NCI-H524 treated with DMSO at 0.1 percent for 48 hours (cell line): ENCODE measurements at regions not wholly inside any gene's neighbourhood (a gene's known extent, or its start where the extent isn't known, plus 50 kb on each side); places are given as distances from the start of the nearest gene placed in this dataset.
"Not testable (repeated sequence)": the region's sequence is repeated elsewhere in the genome, so short reads cannot be mapped to it uniquely, and the experiment has no call there.

ENCODE experiments used
- DNase-seq: peaks from one replicate; lab custom pipeline; 2025; lab: John Stamatoyannopoulos, UW

DNA sequence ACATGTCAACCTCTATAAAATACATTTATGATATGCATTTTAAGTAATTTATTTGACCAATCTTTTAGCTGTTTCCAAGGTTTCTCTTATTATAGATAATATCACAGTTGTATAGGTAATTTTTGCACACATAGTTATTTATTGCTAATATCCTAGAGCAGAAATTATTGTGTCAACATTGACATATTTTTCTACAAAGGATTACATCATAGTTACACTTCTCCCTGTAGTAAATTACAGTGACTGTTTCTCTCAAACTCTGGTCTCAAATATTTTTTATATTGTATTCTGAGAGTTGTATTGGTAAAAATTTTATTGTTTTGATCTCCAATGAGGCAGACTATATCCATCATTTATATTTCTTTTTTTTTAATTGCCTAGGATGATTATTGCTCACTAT, 714.4 kb upstream of the CDH6 start:
- DNase-seq: no peak

DNA sequence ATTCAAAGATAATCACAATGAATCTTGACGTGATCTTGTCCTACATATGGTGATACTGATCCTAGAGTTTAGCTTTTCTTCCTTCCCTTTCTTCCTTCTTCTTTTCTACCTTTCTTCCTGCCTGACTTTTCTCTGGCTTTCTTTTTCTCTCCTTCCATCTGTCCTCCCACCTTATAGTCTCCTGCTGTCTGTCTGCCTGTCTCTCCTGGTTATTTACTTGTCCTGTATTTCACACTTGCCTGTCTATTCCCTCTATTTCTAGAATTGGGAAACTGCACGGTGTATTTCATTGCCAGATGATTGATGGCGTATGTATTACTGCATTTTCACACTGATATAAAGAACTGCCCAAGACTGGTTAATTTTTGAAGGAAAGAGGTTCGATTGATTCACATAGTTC, 718.1 kb upstream of the CDH6 start:
- DNase-seq: no peak

DNA sequence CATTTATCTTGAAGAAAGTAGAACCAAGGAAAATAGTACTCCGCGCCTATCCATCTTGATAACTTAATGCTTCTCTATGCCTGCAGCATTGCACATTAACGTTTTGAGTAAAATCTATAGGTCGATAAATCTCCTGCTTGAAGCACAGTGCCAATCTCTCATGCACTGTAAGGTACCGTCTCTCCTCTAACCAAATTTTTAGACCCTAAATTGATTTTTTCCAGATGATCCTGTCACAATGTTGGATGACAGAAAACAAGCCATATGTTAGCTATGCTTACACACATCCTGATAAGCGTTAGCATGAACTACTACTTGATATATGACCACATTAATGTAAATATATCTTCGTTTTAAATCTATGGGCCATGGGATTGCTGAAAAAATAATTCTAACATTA, 723.8 kb upstream of the CDH6 start:
- DNase-seq: no peak

DNA sequence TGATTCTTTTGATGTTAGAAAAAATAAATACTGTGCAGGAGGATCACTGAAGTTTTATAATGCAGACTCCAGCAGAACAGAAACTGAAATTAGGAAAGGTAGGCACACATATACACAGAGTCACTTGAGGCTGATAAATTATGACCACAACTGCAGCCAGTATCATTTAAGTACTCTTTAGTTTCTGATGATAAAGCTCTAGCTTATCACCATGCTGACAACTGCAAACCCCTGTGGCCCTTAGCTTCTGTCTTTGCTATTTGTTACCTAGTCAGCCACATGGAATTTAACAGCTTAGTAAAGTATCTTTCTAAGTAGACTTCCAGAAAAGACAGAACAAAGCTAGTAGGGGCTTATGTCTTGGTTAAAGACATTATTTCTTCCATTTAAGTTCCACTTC, 734.8 kb upstream of the CDH6 start:
- no peak for DNase-seq

DNA sequence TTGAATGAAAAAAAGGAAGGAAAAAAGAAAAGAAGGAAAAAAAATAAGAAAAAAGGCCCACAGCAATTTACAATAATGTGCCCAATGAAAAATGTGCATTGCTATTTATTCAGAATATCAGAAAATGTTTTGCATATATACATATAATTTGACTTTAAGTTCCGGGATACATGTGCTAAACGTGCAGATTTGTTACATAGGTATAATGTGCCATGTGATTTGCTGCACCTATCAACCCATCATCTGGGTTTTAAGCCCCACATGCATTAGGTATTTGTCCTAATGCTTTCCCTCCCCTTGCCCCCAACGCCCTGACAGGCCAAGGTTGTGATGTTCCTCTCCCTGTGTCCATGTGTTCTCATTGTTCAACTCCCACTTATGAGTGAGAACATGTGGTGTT, 738.0 kb upstream of the CDH6 start:
- DNase-seq: not testable (repeated sequence)

DNA sequence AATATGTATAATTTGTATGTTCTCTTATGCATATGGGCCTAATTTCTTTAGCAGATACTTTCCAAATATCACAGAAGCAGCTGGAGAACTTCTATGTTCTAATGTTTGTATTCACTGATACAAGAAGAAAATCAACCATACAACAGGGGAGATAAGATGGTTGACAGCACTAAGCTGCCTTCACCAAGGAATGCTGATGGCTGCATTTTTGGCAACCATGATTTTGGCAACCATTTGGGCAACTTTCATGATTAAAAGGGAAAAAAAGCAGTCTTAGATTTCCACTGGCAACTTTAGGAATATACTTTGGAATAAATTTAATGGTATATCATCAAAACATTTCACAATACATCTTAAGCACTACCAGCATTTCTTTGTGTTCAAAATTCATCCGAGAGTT, 740.3 kb upstream of the CDH6 start:
- DNase-seq: no peak

DNA sequence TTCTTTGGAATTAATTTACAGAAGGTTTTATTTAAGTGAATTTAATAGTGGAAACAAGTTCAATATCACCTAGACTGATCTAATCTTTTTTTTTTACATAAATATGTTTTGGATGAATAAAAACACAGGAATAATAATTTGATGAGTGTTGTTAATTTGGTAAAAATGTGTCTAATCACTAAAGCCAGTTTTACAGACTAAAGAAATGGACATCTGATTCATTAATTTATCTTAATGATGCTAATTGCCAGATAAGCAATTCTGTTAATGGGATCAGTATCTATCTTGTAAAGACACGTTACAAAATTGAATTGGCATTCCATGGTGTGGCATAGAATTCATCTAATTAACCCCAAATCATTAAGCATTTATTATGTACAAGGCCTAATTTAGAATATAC, 743.3 kb upstream of the CDH6 start:
- DNase-seq: no peak

DNA sequence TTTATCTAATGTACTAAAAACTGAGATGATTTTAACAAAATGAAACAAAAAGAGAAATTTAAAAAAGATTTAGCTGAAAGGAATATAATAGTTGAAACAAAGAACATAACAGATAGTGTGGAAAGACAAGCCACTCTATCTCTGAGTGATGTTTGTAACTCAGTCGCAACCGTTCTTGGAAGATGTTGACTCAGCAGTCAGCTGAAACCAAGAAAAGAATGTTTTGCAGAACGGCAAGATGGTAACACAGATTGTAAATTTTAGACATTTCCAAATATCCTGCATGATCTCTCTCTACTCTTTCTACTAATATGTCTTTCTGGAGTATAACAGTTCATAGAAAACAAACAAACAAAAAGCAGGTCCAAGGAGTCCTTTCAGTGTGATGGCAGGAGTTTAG, 746.1 kb upstream of the CDH6 start:
- no peak for DNase-seq

DNA sequence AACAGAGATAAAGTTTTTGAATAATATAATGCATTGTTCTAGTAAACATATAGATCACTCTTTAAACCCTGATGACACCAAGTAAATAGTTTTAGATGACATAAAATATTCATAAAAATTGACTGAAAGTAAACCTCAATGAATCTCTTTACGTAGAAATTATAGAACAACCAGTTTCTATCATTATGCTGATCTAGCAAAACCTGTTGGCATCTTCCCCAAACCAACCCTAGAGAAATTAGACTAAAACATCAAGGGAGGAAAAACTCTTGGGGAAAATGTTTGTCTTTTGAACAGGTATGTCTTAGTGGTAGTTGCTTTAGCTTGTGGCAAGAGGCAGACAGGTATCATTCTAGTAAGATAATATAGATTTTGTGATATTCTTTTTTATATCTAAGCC, 747.0 kb upstream of the CDH6 start:
- DNase-seq: no peak

DNA sequence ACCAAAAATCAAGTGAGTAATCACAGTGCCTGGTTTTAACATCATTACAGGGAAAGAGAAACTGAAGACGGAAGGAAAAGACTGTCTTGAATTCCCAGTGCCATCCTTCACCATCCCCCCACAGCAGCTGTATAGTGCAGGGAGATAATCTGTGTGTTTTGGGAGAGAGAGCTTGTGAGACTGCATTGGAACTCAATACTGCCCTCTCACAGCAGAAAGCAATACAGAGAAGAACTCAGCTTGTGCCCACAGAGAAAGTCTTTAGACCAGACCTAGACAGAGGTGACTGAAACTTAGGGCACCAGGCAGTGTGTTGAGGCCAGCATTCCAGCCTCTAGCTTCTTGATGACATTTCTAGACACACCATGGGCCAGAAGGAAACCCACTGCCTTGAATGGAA, 754.7 kb upstream of the CDH6 start:
- no peak for DNase-seq

DNA sequence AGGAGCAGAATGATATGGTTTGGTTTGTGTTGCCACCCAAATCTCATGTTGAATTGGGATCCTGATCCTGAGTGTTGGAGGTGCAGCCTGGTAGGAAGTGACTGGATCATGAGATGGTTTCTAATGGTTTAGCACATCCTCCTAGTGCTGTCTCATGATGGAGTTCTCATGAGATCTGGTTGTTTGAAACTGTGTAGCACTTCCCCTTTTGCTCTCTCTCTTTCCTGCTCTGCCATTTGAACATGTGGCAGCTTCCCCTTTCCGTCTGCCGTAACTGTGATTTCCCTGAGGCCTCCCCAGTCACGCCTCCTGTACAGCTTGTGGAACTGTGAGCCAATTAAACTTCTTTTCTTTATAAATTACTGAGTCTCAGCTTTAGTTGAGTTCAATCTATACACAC, 756.8 kb upstream of the CDH6 start:
- no peak for DNase-seq

DNA sequence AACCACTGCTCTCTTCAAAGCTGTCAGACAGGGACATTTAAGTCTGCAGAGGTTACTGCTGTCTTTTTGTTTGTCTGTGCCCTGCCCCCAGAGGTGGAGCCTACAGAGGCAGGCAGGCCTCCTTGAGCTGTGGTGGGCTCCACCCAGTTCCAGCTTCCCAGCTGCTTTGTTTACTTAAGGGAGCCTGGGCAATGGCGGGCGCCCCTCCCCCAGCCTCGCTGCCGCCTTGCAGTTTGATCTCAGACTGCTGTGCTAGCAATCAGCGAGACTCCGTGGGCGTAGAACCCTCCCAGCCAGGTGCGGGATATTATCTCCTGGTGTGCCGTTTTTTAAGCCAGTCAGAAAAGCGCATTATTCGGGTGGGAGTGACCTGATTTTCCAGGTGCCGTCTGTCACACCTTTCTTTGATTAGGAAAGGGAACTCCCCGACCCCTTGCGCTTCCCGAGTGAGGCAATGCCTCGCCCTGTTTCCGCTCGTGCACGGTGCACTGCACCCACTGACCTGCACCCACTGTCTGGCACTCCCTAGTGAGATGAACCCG, 764.5 kb upstream of the CDH6 start:
- DNase-seq: not testable (repeated sequence)

DNA sequence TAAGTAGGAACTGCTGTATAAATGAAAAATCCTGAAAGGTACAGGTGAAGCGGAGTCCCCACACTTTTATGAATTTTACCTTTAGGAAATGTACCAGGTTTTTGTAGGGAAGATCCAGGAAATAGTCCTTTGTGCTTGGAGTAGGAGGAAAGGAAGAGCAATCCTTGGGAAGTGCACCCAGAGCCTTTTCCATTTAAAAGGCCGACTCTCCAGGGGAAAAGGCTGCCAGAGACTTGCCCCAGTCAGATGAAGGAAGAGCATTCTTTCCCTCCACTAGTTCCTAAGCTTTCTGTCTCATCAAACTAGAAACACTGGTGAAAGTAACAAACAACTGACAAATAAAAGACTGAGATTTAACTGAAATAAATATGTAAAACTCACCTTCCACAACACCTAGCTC, 779.4 kb upstream of the CDH6 start:
- no peak for DNase-seq

DNA sequence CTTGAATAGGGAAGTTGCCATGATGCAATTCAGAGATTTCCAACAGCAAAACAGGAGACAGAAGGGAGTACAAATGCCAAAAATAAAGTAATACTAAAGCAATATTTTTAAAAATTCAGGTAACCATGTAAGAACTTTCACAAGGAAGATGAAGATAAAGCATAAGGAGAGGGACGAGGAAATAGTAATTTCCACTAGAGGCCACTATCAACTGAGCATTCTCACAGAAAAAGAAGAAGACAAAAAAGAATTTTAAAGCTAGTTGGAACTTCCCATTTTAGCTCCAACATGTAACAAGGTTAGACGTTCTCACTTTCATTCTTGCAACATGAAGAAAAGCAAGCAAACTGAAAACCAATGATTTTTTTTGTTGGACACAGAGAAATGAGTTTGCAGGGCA, 779.9 kb upstream of the CDH6 start:
- DNase-seq: no peak

DNA sequence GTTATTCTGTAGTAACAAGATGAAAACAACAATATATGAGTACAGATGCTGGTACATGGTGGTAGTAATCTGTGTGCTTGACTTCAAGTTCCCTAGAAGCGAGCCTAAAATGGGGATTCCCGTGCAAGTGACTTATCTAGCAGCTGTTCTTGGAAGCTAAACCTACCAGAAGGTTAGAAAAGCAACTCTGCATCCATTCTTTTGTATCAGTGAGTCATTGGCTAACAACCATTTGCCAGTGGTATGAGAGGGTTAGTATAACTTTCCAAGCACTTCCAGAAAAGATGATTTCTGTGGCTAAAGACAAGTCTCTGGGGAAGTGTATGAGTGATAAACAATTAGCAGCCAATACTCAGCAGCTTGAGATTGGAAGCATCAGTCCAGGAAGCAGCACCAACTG, 787.7 kb upstream of the CDH6 start:
- no peak for DNase-seq

DNA sequence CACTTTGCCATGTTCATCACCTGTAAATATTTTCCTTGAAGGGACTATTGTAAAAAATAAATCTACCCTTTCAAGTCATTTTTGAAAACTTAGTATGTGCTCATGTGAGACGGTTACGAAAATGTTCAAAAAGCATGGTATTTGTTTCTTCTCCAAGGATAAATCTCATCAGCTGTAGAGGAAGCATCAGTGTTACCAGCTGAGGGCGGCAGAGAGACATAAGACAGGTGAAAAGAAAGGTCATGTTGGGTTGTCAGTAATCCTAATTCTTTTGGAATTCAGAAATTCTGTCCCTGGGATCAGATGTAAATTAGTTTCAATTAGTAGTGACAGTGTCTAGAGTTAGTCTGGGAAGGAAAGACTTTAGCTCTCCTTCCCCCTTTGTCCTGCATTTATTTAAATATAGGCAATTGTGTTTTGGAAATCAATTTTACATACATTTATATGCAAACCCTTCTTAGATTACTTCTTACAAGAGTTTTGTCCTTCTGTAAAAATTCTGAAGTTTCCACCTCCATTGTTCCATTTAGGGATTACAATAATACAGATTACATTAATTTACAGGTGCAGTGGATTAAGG, 791.9 kb upstream of the CDH6 start:
- DNase-seq: no peak

DNA sequence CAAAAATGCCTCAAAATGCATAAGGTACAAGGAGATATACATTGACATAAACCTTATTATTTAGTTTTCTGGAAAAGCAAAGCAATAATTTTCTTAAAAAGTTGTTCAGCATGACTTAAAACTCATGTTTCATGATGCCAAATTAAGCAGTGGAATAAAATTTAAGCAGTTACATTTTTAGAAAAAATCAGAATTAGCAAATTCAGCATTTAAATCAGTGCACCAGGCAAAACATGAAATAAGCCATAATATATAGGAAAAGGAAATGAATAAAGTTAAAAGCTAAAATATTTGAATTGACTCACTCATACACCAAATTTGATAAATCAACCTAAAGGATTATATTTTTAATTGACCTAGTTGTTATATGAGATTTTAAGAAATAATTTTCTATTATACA, 795.1 kb upstream of the CDH6 start:
- DNase-seq: no peak

DNA sequence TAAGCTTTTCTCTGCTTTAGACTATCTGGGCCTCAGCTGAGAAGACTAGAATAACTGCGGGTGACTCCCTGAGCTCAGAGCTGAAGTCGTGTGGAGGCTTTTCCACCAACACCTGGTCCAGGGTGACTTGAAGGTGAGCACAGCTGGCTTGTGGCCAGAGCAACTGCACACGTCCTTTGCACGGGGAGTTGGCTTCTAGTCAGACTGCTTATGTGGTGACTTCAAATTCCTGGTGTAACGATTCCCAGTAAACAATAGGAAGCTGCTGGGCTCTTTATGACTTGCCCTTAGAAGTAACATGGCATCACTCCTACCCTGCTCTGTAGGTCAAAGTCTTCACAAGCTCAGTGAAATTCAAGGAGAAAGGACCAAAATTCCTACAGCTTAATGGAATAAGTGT, 800.6 kb upstream of the CDH6 start:
- no peak for DNase-seq

DNA sequence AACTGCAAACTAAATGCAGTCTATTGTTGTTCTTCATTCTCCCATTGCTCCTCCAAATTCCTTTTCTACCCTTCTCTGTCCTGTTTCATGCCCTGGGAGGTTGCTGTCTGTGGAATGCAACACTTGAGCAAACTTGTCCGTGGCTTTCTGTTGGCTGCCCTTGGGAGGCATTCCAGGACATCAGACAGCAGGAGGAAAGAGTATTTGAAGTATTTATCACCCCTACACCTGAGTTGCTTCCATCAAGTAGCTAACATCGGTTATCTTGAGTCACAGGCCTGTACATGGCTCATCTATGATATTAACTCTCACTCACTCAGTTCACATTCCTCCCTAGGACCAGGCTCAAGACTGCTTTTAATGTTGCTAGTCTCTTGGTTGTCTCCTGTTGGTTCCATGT, 803.4 kb upstream of the CDH6 start:
- no peak for DNase-seq

DNA sequence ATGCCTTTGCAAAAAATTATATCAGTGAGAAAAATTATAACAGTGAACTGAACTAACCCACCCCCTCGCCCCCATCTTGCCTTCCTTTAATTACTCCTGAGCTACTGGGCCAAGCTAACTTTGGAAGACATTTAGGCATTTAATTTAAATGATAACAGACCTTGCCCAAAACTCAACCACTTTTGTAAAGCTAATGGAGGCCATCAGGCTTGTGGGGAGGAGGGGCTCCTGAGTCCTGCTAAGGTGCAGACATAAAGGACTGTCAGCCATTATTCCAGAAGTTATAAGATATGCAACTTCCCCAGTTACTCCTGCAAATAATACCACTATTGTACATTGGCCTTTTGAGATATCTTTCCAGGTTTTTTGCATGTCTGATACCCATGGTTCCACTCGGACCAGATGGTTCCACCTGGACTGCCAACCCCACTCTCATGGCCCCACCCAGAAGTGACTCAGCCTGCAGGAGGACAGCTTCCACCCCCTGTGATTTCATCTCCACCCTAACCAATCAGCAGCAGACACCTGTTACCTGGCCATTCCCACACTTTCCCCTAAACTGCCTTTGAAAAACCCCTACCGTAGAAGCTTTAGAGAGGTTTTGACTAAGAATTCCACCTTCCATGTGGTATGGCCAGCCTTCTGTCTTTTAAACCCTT, 805.4 kb upstream of the CDH6 start:
- DNase-seq: no peak

DNA sequence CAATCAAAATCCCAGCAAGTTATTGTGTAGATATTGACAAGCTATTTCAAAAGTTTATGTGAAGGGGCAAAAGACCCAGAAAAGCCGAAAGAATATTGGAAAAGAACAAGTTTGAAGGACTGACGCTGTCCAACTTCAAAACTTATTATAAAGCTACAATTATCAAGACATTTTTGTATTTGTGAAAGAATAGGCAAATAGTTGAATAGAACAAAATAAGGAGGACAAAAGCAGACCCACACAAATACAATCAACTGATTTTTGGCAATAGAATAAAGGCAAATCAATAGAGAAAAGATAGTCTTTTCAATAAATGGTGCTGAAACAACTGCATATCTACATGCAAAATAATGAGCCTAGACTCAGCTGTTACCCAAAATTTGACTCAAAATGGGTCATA, 807.7 kb upstream of the CDH6 start:
- DNase-seq: no peak

DNA sequence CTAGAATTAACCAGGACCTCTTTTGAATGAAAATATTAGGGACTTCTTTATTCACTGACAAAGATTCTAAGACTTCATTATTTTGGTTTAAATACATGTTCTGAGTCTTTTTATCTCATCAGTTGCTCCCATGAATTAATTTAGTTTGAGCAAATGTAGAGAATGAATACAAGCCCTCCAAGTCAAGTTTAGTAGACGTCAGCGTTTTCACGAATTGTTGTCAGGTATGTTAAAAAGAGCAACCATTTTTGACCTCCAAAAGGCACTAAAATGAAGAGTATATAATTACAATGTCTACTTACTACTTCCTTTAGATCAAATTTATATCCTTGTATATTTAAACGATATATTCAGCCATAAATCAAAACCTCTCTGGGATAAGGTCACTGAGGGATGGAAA, 809.3 kb upstream of the CDH6 start:
- no peak for DNase-seq

DNA sequence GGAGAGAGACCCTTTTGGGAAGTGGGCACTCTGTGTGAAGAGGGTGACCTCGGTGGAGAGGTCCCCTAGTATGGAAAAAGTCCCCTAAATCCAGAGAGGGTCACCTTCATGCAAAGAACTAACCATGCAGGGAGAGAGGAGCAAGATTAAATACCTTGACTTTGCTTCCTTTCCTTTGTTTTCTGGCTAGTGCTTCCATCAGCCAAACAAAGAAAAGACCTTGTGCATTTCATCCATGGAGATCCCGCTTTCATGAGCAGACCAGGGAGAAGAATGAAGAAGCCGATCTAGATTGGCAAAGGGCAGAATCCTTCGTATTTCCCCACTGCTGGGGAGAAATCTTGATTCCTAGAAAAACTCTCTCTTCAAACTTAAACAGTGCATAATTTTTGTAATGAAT, 813.3 kb upstream of the CDH6 start:
- DNase-seq: no peak

DNA sequence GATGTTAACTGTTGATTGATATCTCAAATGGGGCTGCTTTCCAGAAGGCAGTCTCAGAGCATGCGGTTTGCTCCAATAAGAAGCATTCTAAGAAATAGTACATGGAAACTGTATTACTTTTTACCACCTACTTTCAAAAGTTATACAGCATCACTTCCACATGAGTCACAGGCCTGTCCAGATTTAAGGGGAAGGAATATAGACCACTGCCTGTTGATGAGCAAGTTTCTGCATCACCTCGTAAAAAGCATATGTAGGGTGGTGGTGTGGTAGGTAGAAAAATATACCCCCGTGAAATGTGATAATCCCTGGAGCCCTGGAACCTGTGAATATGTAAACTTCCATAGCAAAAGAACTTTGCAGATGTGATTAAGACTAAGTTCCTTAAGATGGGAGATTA, 816.6 kb upstream of the CDH6 start:
- DNase-seq: no peak
